H9 (cell line): ENCODE measurements at regions not wholly inside any gene's neighbourhood (a gene's known extent, or its start where the extent isn't known, plus 50 kb on each side); places are given as distances from the start of the nearest gene placed in this dataset.

ENCODE experiments used
- DNase-seq: peaks from one replicate; pipeline ENCODE4 v3.0.0-alpha.2; 2017
- H2AFZ ChIP-seq: one replicate; pipeline ENCODE4 v1.6.1; 2013; ENCODE audit warnings: mild to moderate bottlenecking, low read length, control low read depth, moderate library complexity
- H2AK5ac ChIP-seq: 2 replicates; pipeline ENCODE4 v1.6.1; 2013; ENCODE audit warnings: low read length, control low read depth, mixed read lengths; ENCODE audit not compliant: insufficient read length
- H2BK120ac ChIP-seq: one replicate; pipeline ENCODE4 v1.6.1; 2013; ENCODE audit warnings: low read depth, mild to moderate bottlenecking, low read length, control low read depth, inconsistent platforms; ENCODE audit not compliant: poor library complexity, severe bottlenecking
- H2BK12ac ChIP-seq: 2 replicates; pipeline ENCODE4 v1.6.1; 2013; ENCODE audit warnings: low read length, control low read depth, mixed read lengths, low read depth; ENCODE audit not compliant: insufficient read length
- H2BK15ac ChIP-seq: 2 replicates; pipeline ENCODE4 v1.6.1; 2013; ENCODE audit warnings: low read depth, low read length, control low read depth
- H2BK20ac ChIP-seq: one replicate; pipeline ENCODE4 v1.6.1; 2013; ENCODE audit warnings: low read depth, mild to moderate bottlenecking, low read length, control low read depth, inconsistent platforms; ENCODE audit not compliant: poor library complexity, severe bottlenecking
- H2BK5ac ChIP-seq: 2 replicates; pipeline ENCODE4 v1.6.1; 2013; ENCODE audit warnings: low read length, control low read depth, mixed read lengths; ENCODE audit not compliant: insufficient read length
- H3K14ac ChIP-seq: 2 replicates; pipeline ENCODE4 v1.6.1; 2013; ENCODE audit warnings: low read length, control low read depth; ENCODE audit not compliant: insufficient read depth
- H3K18ac ChIP-seq: 2 replicates; pipeline ENCODE4 v1.6.1; 2013; ENCODE audit warnings: low read depth, mild to moderate bottlenecking, mixed read lengths, low read length, control low read depth; ENCODE audit not compliant: insufficient read length
- H3K23ac ChIP-seq: 2 replicates; pipeline ENCODE4 v1.6.1; 2013; ENCODE audit warnings: low read length, control low read depth, mixed read lengths, low read depth; ENCODE audit not compliant: insufficient read length
- H3K23me2 ChIP-seq: 2 replicates; pipeline ENCODE4 v1.6.1; 2013; ENCODE audit warnings: low read depth, mild to moderate bottlenecking, mixed read lengths, low read length, control low read depth; ENCODE audit not compliant: insufficient read length, poor library complexity, severe bottlenecking
- H3K27ac ChIP-seq: 2 replicates; pipeline ENCODE4 v1.5.1; 2013; ENCODE audit warnings: low read length, control low read depth, mixed read lengths, low read depth; ENCODE audit not compliant: insufficient read length
- H3K27me3 ChIP-seq: 2 replicates; pipeline ENCODE4 v1.6.1; 2013; ENCODE audit warnings: low read length, control low read depth, inconsistent platforms; ENCODE audit not compliant: insufficient read depth
- H3K4ac ChIP-seq: 2 replicates; pipeline ENCODE4 v1.6.1; 2013; ENCODE audit warnings: low read depth, mild to moderate bottlenecking, control low read depth, inconsistent platforms, low read length, moderate library complexity
- H3K4me1 ChIP-seq: 2 replicates; pipeline ENCODE4 v1.6.1; 2013; ENCODE audit warnings: low read length, control low read depth, inconsistent platforms; ENCODE audit not compliant: insufficient read depth
- H3K4me2 ChIP-seq: 2 replicates; pipeline ENCODE4 v1.6.1; 2013; ENCODE audit warnings: low read length, control low read depth, mixed read lengths; ENCODE audit not compliant: insufficient read length, insufficient read depth
- H3K56ac ChIP-seq: 2 replicates; pipeline ENCODE4 v1.6.1; 2013; ENCODE audit warnings: low read depth, mild to moderate bottlenecking, mixed read lengths, low read length, control low read depth; ENCODE audit not compliant: insufficient read length
- H3K79me1 ChIP-seq: 2 replicates; pipeline ENCODE4 v1.6.1; 2013; ENCODE audit warnings: low read depth, mild to moderate bottlenecking, moderate library complexity, low read length, control low read depth, inconsistent platforms; ENCODE audit not compliant: insufficient read depth, poor library complexity, severe bottlenecking
- H3K79me2 ChIP-seq: 2 replicates; pipeline ENCODE4 v1.6.1; 2013; ENCODE audit warnings: low read length, control low read depth, inconsistent platforms; ENCODE audit not compliant: insufficient read depth
- H3K9ac ChIP-seq: 2 replicates; pipeline ENCODE4 v1.6.1; 2013; ENCODE audit warnings: low read length, control low read depth, mixed read lengths; ENCODE audit not compliant: insufficient read length; ENCODE audit errors: extremely low read depth
- H3K9me3 ChIP-seq: one replicate; pipeline ENCODE4 v1.6.1; 2013; ENCODE audit warnings: low read depth, low read length, inconsistent platforms; ENCODE audit not compliant: control insufficient read depth
- H3T11ph ChIP-seq: one replicate; pipeline ENCODE4 v1.6.1; 2013; ENCODE audit warnings: mild to moderate bottlenecking, low read length, control low read depth, inconsistent platforms
- H4K20me1 ChIP-seq: one replicate; pipeline ENCODE4 v1.6.1; 2013; ENCODE audit not compliant: control insufficient read depth, insufficient read length, insufficient read depth
- H4K5ac ChIP-seq: 2 replicates; pipeline ENCODE4 v1.6.1; 2013; ENCODE audit warnings: low read depth, mild to moderate bottlenecking, mixed read lengths, low read length, control low read depth; ENCODE audit not compliant: insufficient read length
- H4K8ac ChIP-seq: replicated peaks from 2 replicates; pipeline ENCODE4 v1.6.1; 2013; ENCODE audit warnings: low read length, control low read depth, mixed read lengths, low read depth; ENCODE audit not compliant: insufficient read length
- H4K91ac ChIP-seq: 2 replicates; pipeline ENCODE4 v1.6.1; 2013; ENCODE audit warnings: low read depth, mild to moderate bottlenecking, moderate library complexity, mixed read lengths, low read length, control low read depth; ENCODE audit not compliant: insufficient read length
- H3K27ac Mint-ChIP-seq, 3 experiments: 2 replicates in 2 of 3; 3 replicates in 1 of 3; pipeline ENCODE4 v1.8.0; 2020 to 2021; ENCODE audit warnings: mixed read lengths in 3 of 3, mild to moderate bottlenecking in 1 of 3, moderate library complexity in 1 of 3
- H3K27me3 Mint-ChIP-seq: 2 replicates; pipeline ENCODE4 v1.8.0; 2021; ENCODE audit warnings: low read depth, mild to moderate bottlenecking, moderate library complexity, mixed read lengths
- H3K36me3 Mint-ChIP-seq, 3 experiments: 2 replicates in 2 of 3; 3 replicates in 1 of 3; pipeline ENCODE4 v1.8.0; 2020 to 2021; ENCODE audit warnings: low read depth in 3 of 3, mixed read lengths in 3 of 3; ENCODE audit not compliant: insufficient read depth in 1 of 3
- H3K4me1 Mint-ChIP-seq, 2 experiments: 2 replicates each; pipeline ENCODE4 v1.8.0; 2020; ENCODE audit warnings: mixed read lengths in 2 of 2
- H3K4me3 Mint-ChIP-seq, 2 experiments: 2 replicates in 1 of 2; 3 replicates in 1 of 2; pipeline ENCODE4 v1.8.0; 2020 to 2021; ENCODE audit warnings: mild to moderate bottlenecking in 2 of 2, mixed read lengths in 2 of 2, moderate library complexity in 1 of 2
- H3K9me3 Mint-ChIP-seq, 2 experiments: 2 replicates in 1 of 2; 3 replicates in 1 of 2; pipeline ENCODE4 v1.8.0; 2020; ENCODE audit warnings: mild to moderate bottlenecking in 2 of 2, mixed read lengths in 2 of 2, moderate library complexity in 1 of 2
- CTCF ChIP-seq: fragments of 200-600 bp; sonication (generic); conservative IDR thresholded peaks from 3 replicates; pipeline ENCODE4 v1.8.0; 2021; ENCODE audit warnings: antibody characterized with exemption, mild to moderate bottlenecking
- WGBS: extraction: QIAGEN DNeasy Blood & Tissue Kit; methylation state at CpG from one replicate; pipeline ENCODE4 v1.1.7; 2013; ENCODE audit warnings: missing lambda C conversion rate, low lambda C conversion rate, mixed read lengths; ENCODE audit not compliant: insufficient read length; ENCODE audit errors: extremely low coverage; 5-methylcytosine and 5-hydroxymethylcytosine counted together

GRCh38 chr14:38363217-38363616 lies 107.3 kb upstream of the CLEC14A start:
- Histone ChIP-seq H3K9ac (no peak overlapping the region), H3K14ac (no peak overlapping the region), H3K79me2 (no peaks in the 10 kb centered on the region), H3K79me1 (no peaks in the 10 kb centered on the region), H3K27ac (no peak overlapping the region), H4K91ac (no peak overlapping the region), H4K5ac (no peak overlapping the region), H2BK15ac (no peak overlapping the region), H3K4me1 (no peaks in the 10 kb centered on the region), H3K23me2 (no peaks in the 10 kb centered on the region), H2BK120ac (no peak overlapping the region), H3K4me2 (no peak overlapping the region), H2BK20ac (no peak overlapping the region), H2BK5ac (no peak overlapping the region), H3K23ac (no peak overlapping the region), H3K9me3 (no peaks in the 10 kb centered on the region), H3K18ac (no peak overlapping the region), H2AFZ (no peak overlapping the region), H2BK12ac (no peak overlapping the region), H4K20me1 (no peaks in the 10 kb centered on the region), H3K56ac (no peak overlapping the region), H2AK5ac (no peak overlapping the region), H3T11ph (no peak overlapping the region), H3K27me3 (no peaks in the 10 kb centered on the region), H4K8ac (no peak overlapping the region), H3K4ac (no peak overlapping the region)
- Mint-ChIP-seq H3K36me3 (no peaks in the 10 kb centered on the region), H3K4me3 (no peak overlapping the region), H3K27ac (no peak overlapping the region), H3K4me1 (peaks cover 0 to 3% of the 10 kb centered on the region in 2 experiments; a peak in 1 of 4 replicates), H3K9me3 (no peaks in the 10 kb centered on the region), H3K27me3 (peaks cover 6% of the 10 kb centered on the region; the same call in 1 of the 2 replicates)
- no peak for TF ChIP-seq CTCF
- DNase-seq, result no peak
- no CpG with 5 or more reads among the region's 6 CpGs for WGBS
